ENCODE measurements at regions not wholly inside any gene's neighbourhood (a gene's known extent, or its start where the extent isn't known, plus 50 kb on each side); places are given as distances from the start of the nearest gene placed in this dataset.

- no peak for DNase-seq
Measured at GRCh38 chr6:82836022-82836575, 229.5 kb downstream of the UBE3D start.

GRCh38 chr6:82840571-82840970 is 225.1 kb downstream of the UBE3D start:
- no peak for DNase-seq

- no peak for DNase-seq
Measured at GRCh38 chr6:82841309-82841708, 224.3 kb downstream of the UBE3D start.
